Activated CD4-positive, alpha-beta T cell treated with anti-CD3 and anti-CD28 coated beads for 36 hours (primary cell): ENCODE measurements at regions not wholly inside any gene's neighbourhood (a gene's known extent, or its start where the extent isn't known, plus 50 kb on each side); places are given as distances from the start of the nearest gene placed in this dataset.

Experiments used
- ATAC-seq: fragments of 200-7000 bp; cut with Tn5 transposase; one replicate; pipeline ENCODE4 v1.10.0; 2021; ENCODE audit warnings: mild to moderate bottlenecking, moderate library complexity
- CTCF ChIA-PET: fragments of 350-600 bp; sonication (Branson Sonifier 250); formaldehyde crosslinking; loops from one replicate; lab custom pipeline; 2021; ENCODE audit warnings: antibody characterized with exemption; lab: Charles Lee
- POLR2A ChIA-PET: fragments of 350-600 bp; sonication (Branson Sonifier 250); formaldehyde crosslinking; loops from one replicate; lab custom pipeline; 2021; ENCODE audit warnings: antibody characterized with exemption, inconsistent platforms; lab: Charles Lee
- DNase-seq: peaks from one replicate; pipeline ENCODE4 v3.0.0-alpha.2; 2020
- H3K27ac Mint-ChIP-seq: one replicate; pipeline ENCODE4 v1.8.0; 2021; ENCODE audit warnings: mixed read lengths
- H3K27me3 Mint-ChIP-seq: one replicate; pipeline ENCODE4 v1.8.0; 2021; ENCODE audit warnings: mixed read lengths
- H3K36me3 Mint-ChIP-seq: one replicate; pipeline ENCODE4 v1.8.0; 2021; ENCODE audit warnings: low read depth, mixed read lengths
- H3K4me1 Mint-ChIP-seq: one replicate; pipeline ENCODE4 v1.8.0; 2021; ENCODE audit warnings: mixed read lengths
- H3K4me3 Mint-ChIP-seq: one replicate; pipeline ENCODE4 v1.8.0; 2021; ENCODE audit warnings: mild to moderate bottlenecking, moderate library complexity, mixed read lengths
- H3K9me3 Mint-ChIP-seq: one replicate; pipeline ENCODE4 v1.8.0; 2021; ENCODE audit warnings: low read depth, mixed read lengths
- intact Hi-C, 2 experiments: fragments of 100-400 bp; cut with DNase I in 1 of 2; cut with micrococcal nuclease in 1 of 2; formaldehyde crosslinking; loops; one replicate each; pipeline versions ENCODE4 v1.14.2 to v1.15.1; 2022 to 2024; cut with DNase I, micrococcal nuclease

DNA sequence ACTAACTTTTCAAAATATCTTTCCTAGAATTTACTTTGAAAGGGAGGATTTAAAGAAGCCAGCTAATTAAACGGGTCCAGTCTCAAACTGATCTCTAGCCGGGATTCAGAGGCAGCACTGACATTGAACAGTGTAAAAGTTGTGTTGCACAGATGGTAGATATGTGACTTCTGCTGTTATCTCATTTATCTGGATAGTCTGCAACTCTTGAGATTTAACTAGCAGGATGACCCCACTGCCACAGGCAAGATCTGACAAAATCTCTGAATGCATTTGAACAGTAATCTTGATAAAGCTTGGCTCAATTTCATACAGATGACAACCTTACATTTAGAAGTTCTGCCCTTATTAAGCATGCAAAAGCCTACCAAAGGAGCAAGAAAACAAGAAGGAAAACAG lies 138.0 kb upstream of the CPNE8 start:
- Mint-ChIP-seq H3K36me3 (no peaks in the 10 kb centered on the region), H3K4me1 (no peaks in the 10 kb centered on the region), H3K9me3 (no peaks in the 10 kb centered on the region), H3K27ac (no peak overlapping the region), H3K4me3 (no peak overlapping the region), H3K27me3 (no peaks in the 10 kb centered on the region)
- intact Hi-C loops = no loop called here
- ATAC-seq = no peak
- no peak for DNase-seq
- POLR2A ChIA-PET = no interaction called here
- CTCF ChIA-PET = interaction anchor here (0.5 kb wide), 1 partner anchor 230 kb away, joined by 6 read pairs; no protein-coding TSS in a partner anchor

DNA sequence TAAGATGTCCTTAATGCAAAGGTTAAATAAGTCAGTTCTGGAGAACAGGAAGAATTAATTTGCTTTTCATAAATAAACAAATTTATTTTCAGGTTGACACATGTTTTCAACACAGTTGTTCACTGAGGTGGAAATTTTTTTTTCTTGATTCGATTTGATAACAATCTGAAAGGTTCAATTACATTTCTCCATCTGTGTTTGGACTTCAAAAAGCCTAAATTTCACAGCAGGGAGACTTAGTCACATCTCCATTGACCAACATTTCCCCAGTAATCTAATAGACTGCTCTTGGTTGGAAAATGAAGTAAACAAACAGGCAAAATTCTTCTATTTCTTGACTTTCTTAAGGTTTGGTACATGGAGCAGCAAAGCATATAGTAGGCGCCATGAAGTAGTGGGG lies 134.9 kb upstream of the CPNE8 start:
- no peak overlapping the region for H3K4me3 Mint-ChIP-seq
- CTCF ChIA-PET = no interaction called here
- H3K9me3 Mint-ChIP-seq = no peaks in the 10 kb centered on the region
- H3K36me3 Mint-ChIP-seq = no peaks in the 10 kb centered on the region
- no peak overlapping the region for H3K27ac Mint-ChIP-seq
- POLR2A ChIA-PET = no interaction called here
- ATAC-seq (no peak), DNase-seq (no peak)
- intact Hi-C loops = no loop called here
- no peaks in the 10 kb centered on the region for H3K4me1 Mint-ChIP-seq
- H3K27me3 Mint-ChIP-seq = no peaks in the 10 kb centered on the region

DNA sequence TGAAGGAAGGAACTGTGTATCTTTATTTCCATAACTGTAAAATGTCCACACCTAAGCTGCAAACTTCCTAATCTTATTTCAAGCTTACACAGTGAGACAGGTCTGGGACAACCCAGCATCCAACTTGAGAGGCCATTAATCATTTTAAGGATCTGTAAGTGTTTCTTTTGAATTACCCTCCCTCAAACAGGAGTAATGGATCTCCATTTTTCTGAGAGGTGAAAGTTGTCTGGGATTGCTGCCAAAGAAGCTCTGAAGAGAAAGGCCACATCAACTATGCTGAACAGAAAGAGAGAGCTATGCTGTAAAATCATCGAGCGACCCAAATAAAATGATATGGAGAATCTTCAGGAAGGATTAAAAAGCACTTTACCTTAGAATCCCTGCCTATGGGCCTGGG lies 131.7 kb upstream of the CPNE8 start:
- DNase-seq = no peak
- CTCF ChIA-PET = no interaction called here

DNA sequence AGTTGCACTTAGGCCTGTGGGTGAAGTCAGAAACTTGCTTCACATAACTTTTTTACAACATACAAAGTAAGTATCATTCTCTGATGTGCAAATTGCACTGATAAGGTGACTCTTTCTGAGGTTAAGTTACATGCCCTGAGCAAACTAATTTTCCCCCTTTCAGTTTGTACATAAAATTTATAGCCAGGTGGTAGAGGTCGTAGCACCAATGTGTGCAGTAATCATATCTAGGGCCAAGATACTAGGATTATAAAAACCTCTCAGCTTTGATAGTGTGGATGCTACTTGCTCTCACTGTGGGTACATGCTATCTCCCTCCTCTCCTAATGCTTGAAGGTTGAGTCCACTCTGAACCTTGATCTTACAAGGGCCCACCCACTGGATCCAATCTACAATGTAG lies 130.7 kb upstream of the CPNE8 start:
- no peaks in the 10 kb centered on the region for H3K36me3 Mint-ChIP-seq
- no peak overlapping the region for H3K4me3 Mint-ChIP-seq
- intact Hi-C loops = no loop called here
- no peak for ATAC-seq
- H3K9me3 Mint-ChIP-seq = no peaks in the 10 kb centered on the region
- H3K4me1 Mint-ChIP-seq = no peaks in the 10 kb centered on the region
- no peak for DNase-seq
- POLR2A ChIA-PET = no interaction called here
- no peaks in the 10 kb centered on the region for H3K27me3 Mint-ChIP-seq
- no peak overlapping the region for H3K27ac Mint-ChIP-seq
- CTCF ChIA-PET = interaction anchor here (0.6 kb wide), 1 partner anchor 1149 kb away, joined by 3 read pairs; no protein-coding TSS in a partner anchor

More for the DNA sequence above, 131.7 kb upstream of the CPNE8 start:
- H3K36me3 Mint-ChIP-seq = no peaks in the 10 kb centered on the region
- no peak for ATAC-seq
- no peaks in the 10 kb centered on the region for H3K4me1 Mint-ChIP-seq
- H3K27me3 Mint-ChIP-seq = no peaks in the 10 kb centered on the region
- H3K9me3 Mint-ChIP-seq = no peaks in the 10 kb centered on the region
- no peak overlapping the region for H3K4me3 Mint-ChIP-seq
- POLR2A ChIA-PET = no interaction called here
- intact Hi-C loops = no loop called here
- no peak overlapping the region for H3K27ac Mint-ChIP-seq

DNA sequence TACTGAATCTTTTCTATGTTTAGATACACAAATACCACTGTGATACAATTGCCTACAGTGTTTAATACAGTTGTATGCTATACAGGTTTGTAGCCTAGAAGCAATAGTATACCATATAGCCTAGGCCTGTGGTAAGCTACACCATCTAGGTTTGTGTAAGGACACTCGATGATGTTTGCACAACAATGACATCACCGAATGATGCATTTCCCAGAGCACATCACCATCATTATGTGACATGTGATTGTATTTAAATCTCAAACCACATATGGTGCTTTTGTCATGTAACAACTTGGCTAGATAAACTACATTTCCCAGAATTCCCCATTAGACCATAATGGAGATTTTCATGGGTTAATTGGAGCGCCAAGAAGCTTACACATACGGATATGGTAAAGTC lies 128.4 kb upstream of the CPNE8 start:
- Mint-ChIP-seq H3K9me3 (no peaks in the 10 kb centered on the region), H3K27ac (no peak overlapping the region), H3K27me3 (no peaks in the 10 kb centered on the region), H3K4me3 (no peak overlapping the region), H3K4me1 (no peaks in the 10 kb centered on the region), H3K36me3 (no peaks in the 10 kb centered on the region)
- ChIA-PET POLR2A (no interaction called here), CTCF (no interaction called here)
- intact Hi-C loops = no loop called here
- ATAC-seq = no peak
- DNase-seq = no peak

GRCh38 chr12:39032448-39032847 lies 127.1 kb upstream of the CPNE8 start:
- CTCF ChIA-PET = no interaction called here
- Mint-ChIP-seq H3K4me3 (no peak overlapping the region), H3K4me1 (no peaks in the 10 kb centered on the region), H3K36me3 (no peaks in the 10 kb centered on the region), H3K9me3 (no peaks in the 10 kb centered on the region), H3K27ac (no peak overlapping the region), H3K27me3 (no peaks in the 10 kb centered on the region)
- intact Hi-C loops = no loop called here
- DNase-seq (no peak), ATAC-seq (no peak)
- POLR2A ChIA-PET = interaction anchor here (0.6 kb wide), 1 partner anchor 260 kb away, joined by 3 read pairs; no protein-coding TSS in a partner anchor

GRCh38 chr12:39032034-39032433 lies 126.6 kb upstream of the CPNE8 start:
- DNase-seq (no peak), ATAC-seq (no peak)
- ChIA-PET POLR2A (interaction anchor here (0.6 kb wide), 1 partner anchor 261 kb away, joined by 3 read pairs; no protein-coding TSS in a partner anchor), CTCF (no interaction called here)
- no peak overlapping the region for H3K4me3 Mint-ChIP-seq
- intact Hi-C loops = no loop called here
- H3K9me3 Mint-ChIP-seq = no peaks in the 10 kb centered on the region
- no peaks in the 10 kb centered on the region for H3K36me3 Mint-ChIP-seq
- H3K27ac Mint-ChIP-seq = no peak overlapping the region
- no peaks in the 10 kb centered on the region for H3K27me3 Mint-ChIP-seq
- no peaks in the 10 kb centered on the region for H3K4me1 Mint-ChIP-seq

GRCh38 chr12:39028382-39028781 lies 123.0 kb upstream of the CPNE8 start:
- intact Hi-C loops = no loop called here
- H3K27ac Mint-ChIP-seq = no peak overlapping the region
- DNase-seq (no peak), ATAC-seq (no peak)
- no peaks in the 10 kb centered on the region for H3K27me3 Mint-ChIP-seq
- no peaks in the 10 kb centered on the region for H3K36me3 Mint-ChIP-seq
- no peaks in the 10 kb centered on the region for H3K4me1 Mint-ChIP-seq
- ChIA-PET CTCF (no interaction called here), POLR2A (no interaction called here)
- peaks cover 9% of the 10 kb centered on the region for H3K9me3 Mint-ChIP-seq
- H3K4me3 Mint-ChIP-seq = no peak overlapping the region

GRCh38 chr12:39012870-39013269 lies 107.5 kb upstream of the CPNE8 start:
- Mint-ChIP-seq H3K9me3 (no peaks in the 10 kb centered on the region), H3K4me1 (no peaks in the 10 kb centered on the region), H3K4me3 (no peak overlapping the region), H3K27ac (no peak overlapping the region), H3K27me3 (no peaks in the 10 kb centered on the region), H3K36me3 (no peaks in the 10 kb centered on the region)
- DNase-seq (no peak), ATAC-seq (no peak)
- ChIA-PET CTCF (no interaction called here), POLR2A (no interaction called here)
- intact Hi-C loops = no loop called here

- H3K36me3 Mint-ChIP-seq = no peaks in the 10 kb centered on the region
Observed at GRCh38 chr12:39011166-39011565, 105.8 kb upstream of the CPNE8 start.

DNA sequence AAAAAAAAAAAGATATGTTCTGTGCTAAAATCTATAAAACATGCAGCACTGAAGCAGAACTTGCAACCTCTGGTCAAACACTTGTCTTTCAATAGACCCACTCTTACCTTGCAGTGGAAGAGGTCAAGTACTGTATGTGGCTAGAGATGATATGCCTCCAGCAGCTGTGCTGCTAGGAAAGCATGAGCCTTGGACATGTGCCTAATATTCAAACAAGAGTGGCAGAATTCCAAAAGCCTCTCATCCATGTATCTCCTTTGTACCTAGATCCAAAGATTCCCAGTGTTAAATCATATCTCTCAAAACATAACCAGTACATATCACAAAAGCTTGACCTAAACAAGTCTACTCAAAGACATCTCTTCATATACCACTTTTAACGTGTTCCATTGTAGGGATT lies 105.0 kb upstream of the CPNE8 start:
- Mint-ChIP-seq H3K36me3 (no peaks in the 10 kb centered on the region), H3K27me3 (no peaks in the 10 kb centered on the region), H3K4me1 (no peaks in the 10 kb centered on the region), H3K27ac (no peak overlapping the region), H3K4me3 (no peak overlapping the region), H3K9me3 (no peaks in the 10 kb centered on the region)
- CTCF ChIA-PET = interaction anchor here (0.5 kb wide), 1 partner anchor 138 kb away, joined by 4 read pairs; no protein-coding TSS in a partner anchor
- DNase-seq (no peak), ATAC-seq (no peak)
- intact Hi-C loops = no loop called here
- POLR2A ChIA-PET = no interaction called here

More at GRCh38 chr12:39011166-39011565, 105.8 kb upstream of the CPNE8 start:
- no peak overlapping the region for H3K4me3 Mint-ChIP-seq
- DNase-seq (no peak), ATAC-seq (no peak)
- no peaks in the 10 kb centered on the region for H3K27me3 Mint-ChIP-seq
- no peak overlapping the region for H3K27ac Mint-ChIP-seq
- ChIA-PET POLR2A (no interaction called here), CTCF (interaction anchor here (0.5 kb wide), 1 partner anchor 139 kb away, joined by 4 read pairs; no protein-coding TSS in a partner anchor)
- no peaks in the 10 kb centered on the region for H3K9me3 Mint-ChIP-seq
- H3K4me1 Mint-ChIP-seq = no peaks in the 10 kb centered on the region
- intact Hi-C loops = no loop called here

GRCh38 chr12:39007619-39008018 lies 102.2 kb upstream of the CPNE8 start:
- no peak for DNase-seq
- no peak for ATAC-seq
- ChIA-PET CTCF (interaction anchor here (0.8 kb wide), 1 partner anchor 16 kb away, joined by 3 read pairs; no protein-coding TSS in a partner anchor), POLR2A (no interaction called here)
- Mint-ChIP-seq H3K4me1 (no peaks in the 10 kb centered on the region), H3K27me3 (no peaks in the 10 kb centered on the region), H3K9me3 (no peaks in the 10 kb centered on the region), H3K4me3 (no peak overlapping the region), H3K27ac (no peak overlapping the region), H3K36me3 (no peaks in the 10 kb centered on the region)
- intact Hi-C loops = no loop called here
